Prostate gland (tissue), 2 donors: ENCODE measurements at regions not wholly inside any gene's neighbourhood (a gene's known extent, or its start where the extent isn't known, plus 50 kb on each side); places are given as distances from the start of the nearest gene placed in this dataset.

Experiments used
- DNase-seq: peaks from one replicate; pipeline ENCODE4 v3.0.0-alpha.2; 2019; ENCODE audit warnings: low spot score
- H3K27ac ChIP-seq, 2 donors: fragments of 200-600 bp; sonication (generic); 2 replicates each; pipeline ENCODE4 v1.5.1; 2017 to 2019
- H3K27me3 ChIP-seq: fragments of 200-600 bp; sonication (generic); replicated peaks from 2 replicates; pipeline ENCODE4 v1.5.1; 2019; ENCODE audit not compliant: insufficient read depth
- H3K36me3 ChIP-seq, 2 donors: fragments of 200-600 bp; sonication (generic); 1 replicate in 1 of 2; 2 replicates in 1 of 2; pipeline versions ENCODE4 v1.5.1 to v1.8.1; 2017 to 2019
- H3K4me1 ChIP-seq: fragments of 200-600 bp; sonication (generic); replicated peaks from 2 replicates; pipeline ENCODE4 v1.5.1; 2019
- H3K4me3 ChIP-seq, 2 donors: fragments of 200-600 bp; sonication (generic); 2 replicates each; pipeline ENCODE4 v1.5.1; 2017 to 2019
- H3K9me3 ChIP-seq: fragments of 200-600 bp; sonication (generic); 2 replicates; pipeline ENCODE4 v1.5.1; 2017
- CTCF ChIP-seq, 4 experiments: fragments of 200-600 bp in 2 of 4; fragments of 450-650 bp in 2 of 4; sonication (generic) in 2 of 4; IDR thresholded peaks; 1 replicate in 3 of 4; 2 replicates in 1 of 4; pipeline ENCODE4 v1.5.1; 2016 to 2019; ENCODE audit warnings: antibody characterized with exemption in 4 of 4, mild to moderate bottlenecking in 2 of 4, moderate library complexity in 2 of 4
- POLR2A ChIP-seq: fragments of 450-650 bp; IDR thresholded peaks from one replicate; pipeline ENCODE4 v1.6.1; 2016; ENCODE audit warnings: antibody characterized with exemption, mild to moderate bottlenecking
- POLR2AphosphoS5 ChIP-seq: sonication (generic); formaldehyde crosslinking; IDR thresholded peaks from one replicate; pipeline ENCODE4 v1.6.1; 2017; ENCODE audit warnings: antibody characterized with exemption
- WGBS: methylation state at CpG from one replicate; pipeline ENCODE4 v1.1.5; 2018; 5-methylcytosine and 5-hydroxymethylcytosine counted together
- intact Hi-C: fragments of 100-400 bp; cut with DNase I; formaldehyde crosslinking; loops from one replicate; pipeline ENCODE4 v1.14.2; 2022

DNA sequence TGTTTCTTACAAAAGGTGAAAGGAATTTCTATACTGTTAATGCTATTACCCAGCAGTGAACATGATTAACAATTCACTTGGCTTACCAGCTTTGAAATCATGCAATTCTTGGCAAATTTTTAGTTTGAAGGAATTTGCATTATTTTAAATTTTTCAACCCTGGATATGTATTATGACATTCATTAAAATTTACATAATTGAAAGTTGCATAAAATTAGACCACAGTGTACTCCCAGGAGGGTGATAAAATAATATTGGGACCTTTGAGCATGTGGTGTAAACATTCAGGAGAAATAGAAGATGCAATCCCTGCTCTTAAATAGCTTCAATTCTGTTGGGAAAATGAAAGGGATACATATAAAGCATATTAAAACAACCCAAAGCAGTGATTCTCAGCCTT is 412.2 kb upstream of the SGCD start:
- intact Hi-C loops = no loop called here
- H3K36me3 ChIP-seq = no peaks in the 10 kb centered on the region
- no peak for TF ChIP-seq POLR2AphosphoS5
- TF ChIP-seq CTCF (IDR thresholded peaks at IDR 0.05) = no peak
- TF ChIP-seq POLR2A = no peak
- H3K27me3 ChIP-seq = no peaks in the 10 kb centered on the region
- no peak for DNase-seq
- H3K4me3 ChIP-seq = no peak overlapping the region
- H3K9me3 ChIP-seq = no peaks in the 10 kb centered on the region
- no peak overlapping the region for H3K27ac ChIP-seq
- H3K4me1 ChIP-seq = no peaks in the 10 kb centered on the region

DNA sequence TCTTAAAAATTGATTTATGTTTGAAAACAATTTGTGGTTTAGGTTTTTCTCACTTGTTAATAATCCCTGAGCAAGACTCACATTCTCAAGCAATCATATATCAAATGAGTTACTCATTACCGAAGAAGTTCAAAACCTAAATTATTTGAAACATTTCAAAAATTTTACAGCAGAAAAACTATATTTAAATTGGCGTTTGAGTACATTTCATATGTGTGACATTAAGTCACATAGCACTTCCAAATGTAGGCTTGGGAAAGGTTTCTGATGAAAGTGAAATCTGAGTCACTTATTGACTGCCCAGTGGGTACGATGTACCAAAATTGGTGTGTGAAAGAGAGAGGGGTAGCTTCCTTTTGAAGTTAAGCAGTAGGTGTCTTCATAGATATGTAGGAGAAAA is 411.4 kb upstream of the SGCD start:
- TF ChIP-seq CTCF (IDR thresholded peaks at IDR 0.05) = no peak
- no peak for TF ChIP-seq POLR2AphosphoS5
- TF ChIP-seq POLR2A = no peak
- Histone ChIP-seq H3K4me3 (no peak overlapping the region), H3K4me1 (no peaks in the 10 kb centered on the region), H3K27ac (no peak overlapping the region), H3K9me3 (no peaks in the 10 kb centered on the region), H3K36me3 (no peaks in the 10 kb centered on the region), H3K27me3 (no peaks in the 10 kb centered on the region)
- intact Hi-C loops = no loop called here
- no peak for DNase-seq
- WGBS = 69% methylated on average over 3 of the region's 3 CpGs

DNA sequence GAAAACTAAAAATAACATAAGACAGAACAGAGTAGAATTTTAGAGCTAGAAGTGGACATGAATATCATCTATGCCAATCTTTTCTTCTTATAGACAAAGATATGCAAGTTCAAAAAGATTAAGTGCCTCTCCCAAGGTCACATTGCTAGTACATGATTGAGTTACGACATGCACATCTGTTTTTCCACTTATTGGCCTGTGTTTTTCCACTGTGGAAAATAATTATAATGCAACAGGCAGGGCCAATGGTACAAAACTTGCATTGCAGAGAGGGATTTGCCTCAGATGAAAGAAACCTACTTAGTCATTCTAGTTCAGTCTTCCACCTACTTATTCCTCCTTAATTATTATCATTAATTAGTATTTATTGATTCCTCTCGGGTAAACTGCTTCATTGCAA is 407.8 kb upstream of the SGCD start:
- Histone ChIP-seq H3K4me3 (no peak overlapping the region), H3K9me3 (no peaks in the 10 kb centered on the region), H3K36me3 (no peaks in the 10 kb centered on the region), H3K27me3 (no peaks in the 10 kb centered on the region), H3K27ac (no peak overlapping the region), H3K4me1 (no peaks in the 10 kb centered on the region)
- intact Hi-C loops = no loop called here
- TF ChIP-seq POLR2A (no peak), POLR2AphosphoS5 (no peak), CTCF (IDR thresholded peaks at IDR 0.05) (no peak)
- DNase-seq = no peak
- 84% methylated on average over 2 of the region's 2 CpGs for WGBS

GRCh38 chr5:155919725-155920124 is 407.2 kb upstream of the SGCD start:
- Histone ChIP-seq H3K9me3 (no peaks in the 10 kb centered on the region), H3K36me3 (no peaks in the 10 kb centered on the region), H3K27ac (no peak overlapping the region), H3K4me3 (no peak overlapping the region), H3K4me1 (no peaks in the 10 kb centered on the region), H3K27me3 (no peaks in the 10 kb centered on the region)
- intact Hi-C loops = no loop called here
- DNase-seq = no peak
- TF ChIP-seq POLR2A (no peak), CTCF (IDR thresholded peaks at IDR 0.05) (no peak), POLR2AphosphoS5 (no peak)
- 88% methylated on average over 2 of the region's 2 CpGs for WGBS

- 86% methylated on average over 3 of the region's 3 CpGs for WGBS
These were observed 405.3 kb upstream of the SGCD start for GRCh38 chr5:155921621-155922020.

More at GRCh38 chr5:155921621-155922020, 405.3 kb upstream of the SGCD start:
- no peaks in the 10 kb centered on the region for H3K9me3 ChIP-seq
- intact Hi-C loops = no loop called here
- H3K36me3 ChIP-seq = no peaks in the 10 kb centered on the region
- H3K4me3 ChIP-seq = no peak overlapping the region
- TF ChIP-seq CTCF (IDR thresholded peaks at IDR 0.05) = no peak
- no peak for TF ChIP-seq POLR2AphosphoS5
- TF ChIP-seq POLR2A = no peak
- H3K27me3 ChIP-seq = no peaks in the 10 kb centered on the region
- no peaks in the 10 kb centered on the region for H3K4me1 ChIP-seq
- no peak for DNase-seq
- no peak overlapping the region for H3K27ac ChIP-seq
